ENCODE measurements at regions not wholly inside any gene's neighbourhood (a gene's known extent, or its start where the extent isn't known, plus 50 kb on each side); places are given as distances from the start of the nearest gene placed in this dataset.

- no peak for DNase-seq (ENCODE audit: low read depth in 1 of 2, low spot score in 1 of 2)
- in situ Hi-C loops (cut with HindIII; ENCODE audit: low pct_unique_long_range_greater_than_20kb, low sequenced_read_pairs) = no loop called here
- no peak for TF ChIP-seq JUND (IDR thresholded peaks at IDR 0.05; ENCODE audit: low read depth)
Observed at GRCh38 chr2:59568461-59568860, 985.0 kb downstream of the BCL11A start.

GRCh38 chr2:59567151-59567550, 986.3 kb downstream of the BCL11A start:
- TF ChIP-seq JUND (IDR thresholded peaks at IDR 0.05; ENCODE audit: low read depth) = no peak
- in situ Hi-C loops (cut with HindIII; ENCODE audit: low pct_unique_long_range_greater_than_20kb, low sequenced_read_pairs) = no loop called here
- no peak for DNase-seq (ENCODE audit: low read depth in 1 of 2, low spot score in 1 of 2)

GRCh38 chr2:59566739-59567138, 986.7 kb downstream of the BCL11A start:
- no peak for TF ChIP-seq JUND (IDR thresholded peaks at IDR 0.05; ENCODE audit: low read depth)
- DNase-seq (ENCODE audit: low read depth in 1 of 2, low spot score in 1 of 2) = no peak
- in situ Hi-C loops (cut with HindIII; ENCODE audit: low pct_unique_long_range_greater_than_20kb, low sequenced_read_pairs) = no loop called here

GRCh38 chr2:59561281-59561680, 992.2 kb downstream of the BCL11A start:
- DNase-seq (ENCODE audit: low read depth in 1 of 2, low spot score in 1 of 2) = no peak
- in situ Hi-C loops (cut with HindIII; ENCODE audit: low pct_unique_long_range_greater_than_20kb, low sequenced_read_pairs) = no loop called here
- no peak for TF ChIP-seq JUND (IDR thresholded peaks at IDR 0.05; ENCODE audit: low read depth)

- TF ChIP-seq JUND (IDR thresholded peaks at IDR 0.05; ENCODE audit: low read depth) = no peak
- in situ Hi-C loops (cut with HindIII; ENCODE audit: low pct_unique_long_range_greater_than_20kb, low sequenced_read_pairs) = no loop called here
- DNase-seq (ENCODE audit: low read depth in 1 of 2, low spot score in 1 of 2) = no peak
Observed at GRCh38 chr2:59560769-59561168, 992.7 kb downstream of the BCL11A start.

- DNase-seq (ENCODE audit: low read depth in 1 of 2, low spot score in 1 of 2) = no peak
- TF ChIP-seq JUND (IDR thresholded peaks at IDR 0.05; ENCODE audit: low read depth) = no peak
Observed at GRCh38 chr2:59540864-59541263, 1012.6 kb downstream of the BCL11A start.

GRCh38 chr2:59538398-59538911, 1015.0 kb downstream of the BCL11A start:
- no peak for DNase-seq (ENCODE audit: low read depth in 1 of 2, low spot score in 1 of 2)
- in situ Hi-C loops (cut with HindIII; ENCODE audit: low pct_unique_long_range_greater_than_20kb, low sequenced_read_pairs) = no loop called here
- TF ChIP-seq JUND (IDR thresholded peaks at IDR 0.05; ENCODE audit: low read depth) = no peak

More at GRCh38 chr2:59540864-59541263, 1012.6 kb downstream of the BCL11A start:
- in situ Hi-C loops (cut with HindIII; ENCODE audit: low pct_unique_long_range_greater_than_20kb, low sequenced_read_pairs) = no loop called here

GRCh38 chr2:59532808-59533207, 1020.6 kb downstream of the BCL11A start:
- in situ Hi-C loops (cut with HindIII; ENCODE audit: low pct_unique_long_range_greater_than_20kb, low sequenced_read_pairs) = no loop called here
- TF ChIP-seq JUND (IDR thresholded peaks at IDR 0.05; ENCODE audit: low read depth) = no peak
- DNase-seq (ENCODE audit: low read depth in 1 of 2, low spot score in 1 of 2) = no peak

- in situ Hi-C loops (cut with HindIII; ENCODE audit: low pct_unique_long_range_greater_than_20kb, low sequenced_read_pairs) = no loop called here
- DNase-seq (ENCODE audit: low read depth in 1 of 2, low spot score in 1 of 2) = no peak
- TF ChIP-seq JUND (IDR thresholded peaks at IDR 0.05; ENCODE audit: low read depth) = no peak
Observed at GRCh38 chr2:59530258-59530657, 1023.2 kb downstream of the BCL11A start.

- no peak for TF ChIP-seq JUND (IDR thresholded peaks at IDR 0.05; ENCODE audit: low read depth)
- in situ Hi-C loops (cut with HindIII; ENCODE audit: low pct_unique_long_range_greater_than_20kb, low sequenced_read_pairs) = no loop called here
- no peak for DNase-seq (ENCODE audit: low read depth in 1 of 2, low spot score in 1 of 2)
Observed at GRCh38 chr2:59529726-59530125, 1023.7 kb downstream of the BCL11A start.

- no peak for TF ChIP-seq JUND (IDR thresholded peaks at IDR 0.05; ENCODE audit: low read depth)
- in situ Hi-C loops (cut with HindIII; ENCODE audit: low pct_unique_long_range_greater_than_20kb, low sequenced_read_pairs) = no loop called here
- no peak for DNase-seq (ENCODE audit: low read depth in 1 of 2, low spot score in 1 of 2)
Observed at GRCh38 chr2:59528525-59528924, 1024.9 kb downstream of the BCL11A start.

GRCh38 chr2:59502981-59503380, 1050.5 kb downstream of the BCL11A start:
- DNase-seq (ENCODE audit: low read depth in 1 of 2, low spot score in 1 of 2) = no peak
- no peak for TF ChIP-seq JUND (IDR thresholded peaks at IDR 0.05; ENCODE audit: low read depth)
- in situ Hi-C loops (cut with HindIII; ENCODE audit: low pct_unique_long_range_greater_than_20kb, low sequenced_read_pairs) = no loop called here

GRCh38 chr2:59490994-59491393, 1062.5 kb downstream of the BCL11A start:
- in situ Hi-C loops (cut with HindIII; ENCODE audit: low pct_unique_long_range_greater_than_20kb, low sequenced_read_pairs) = no loop called here
- TF ChIP-seq JUND (IDR thresholded peaks at IDR 0.05; ENCODE audit: low read depth) = no peak
- no peak for DNase-seq (ENCODE audit: low read depth in 1 of 2, low spot score in 1 of 2)

GRCh38 chr2:59490192-59490591, 1063.3 kb downstream of the BCL11A start:
- no peak for TF ChIP-seq JUND (IDR thresholded peaks at IDR 0.05; ENCODE audit: low read depth)
- no peak for DNase-seq (ENCODE audit: low read depth in 1 of 2, low spot score in 1 of 2)
- in situ Hi-C loops (cut with HindIII; ENCODE audit: low pct_unique_long_range_greater_than_20kb, low sequenced_read_pairs) = no loop called here
